NCI-H524 (cell line): ENCODE measurements at regions not wholly inside any gene's neighbourhood (a gene's known extent, or its start where the extent isn't known, plus 50 kb on each side); places are given as distances from the start of the nearest gene placed in this dataset.
"Not testable (repeated sequence)": the region's sequence is repeated elsewhere in the genome, so short reads cannot be mapped to it uniquely, and the experiment has no call there.

Experiments used
- DNase-seq, 2 experiments: peaks; one replicate each; lab custom pipeline; 2025; lab: John Stamatoyannopoulos, UW

DNA sequence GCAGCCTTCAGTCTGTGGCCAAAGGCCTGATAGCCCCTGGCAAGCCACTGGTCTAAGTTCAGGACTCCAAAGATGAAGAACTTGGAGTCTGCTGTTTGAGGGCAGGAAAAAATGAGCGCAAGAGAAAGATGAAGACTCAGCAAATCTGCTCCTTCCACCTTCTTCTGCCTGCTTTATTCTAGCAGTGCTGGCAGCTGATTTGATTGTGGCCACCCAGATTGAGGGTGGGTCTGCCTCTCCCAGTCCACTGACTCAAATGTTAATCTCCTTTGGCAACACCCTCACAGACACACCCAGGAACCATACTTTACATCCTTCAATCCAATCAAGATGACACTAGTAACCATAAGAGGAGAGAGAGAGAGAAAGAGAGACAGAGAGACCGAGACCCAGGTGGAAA, 127.6 kb downstream of the UTP18 start:
- DNase-seq, result no peak

DNA sequence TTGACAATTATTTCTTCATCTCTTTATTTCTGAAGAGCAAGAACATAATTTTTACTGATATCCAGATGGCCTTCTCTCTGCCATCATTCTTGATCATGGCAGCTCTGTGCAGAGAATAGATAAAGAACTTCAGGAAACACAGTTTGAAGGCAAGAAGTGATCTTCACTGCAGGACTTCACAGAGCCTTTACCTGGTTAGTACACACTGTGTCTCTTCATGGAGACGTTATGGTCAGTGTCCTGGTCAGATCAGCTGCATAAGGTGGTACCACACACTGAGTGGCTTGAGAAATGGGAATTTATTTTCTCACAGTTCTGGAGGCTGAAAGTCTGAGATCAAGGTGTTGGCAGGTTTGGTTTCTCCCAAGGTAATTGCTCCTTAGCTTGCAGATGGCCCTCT, 129.5 kb downstream of the UTP18 start:
- DNase-seq, result no peak

DNA sequence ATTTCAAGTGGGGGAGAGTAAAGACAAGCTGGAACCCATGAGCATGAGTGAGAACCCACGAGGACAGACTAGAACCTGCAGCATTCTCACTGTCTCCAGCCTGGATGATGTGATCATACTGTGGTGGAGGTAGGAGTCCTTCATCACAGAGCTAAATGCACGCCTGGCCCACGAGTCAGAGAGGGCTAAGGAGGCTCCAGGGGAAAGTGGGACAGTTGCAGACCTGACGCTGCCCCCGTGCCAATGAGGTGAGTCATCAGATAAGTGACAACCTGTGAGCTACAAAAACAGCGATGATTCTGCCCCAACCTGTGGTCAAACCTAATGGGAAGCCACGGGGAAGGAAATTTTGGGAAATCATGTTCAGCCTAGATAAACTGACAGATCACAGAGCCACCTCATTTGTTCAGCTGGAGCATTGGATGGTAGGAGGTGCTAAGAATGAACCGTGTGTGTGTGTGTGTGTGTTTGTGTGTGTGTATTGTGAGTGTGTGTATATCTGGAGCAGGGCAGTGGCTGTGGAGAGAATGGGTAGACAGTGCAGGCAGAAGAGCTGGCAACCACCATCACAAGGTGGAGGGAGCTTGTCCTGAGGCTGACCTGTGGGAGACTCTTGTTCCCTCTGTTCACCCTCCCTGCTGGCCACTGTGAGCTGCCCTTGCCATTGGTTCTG, 131.8 kb downstream of the UTP18 start:
- no peak for DNase-seq

DNA sequence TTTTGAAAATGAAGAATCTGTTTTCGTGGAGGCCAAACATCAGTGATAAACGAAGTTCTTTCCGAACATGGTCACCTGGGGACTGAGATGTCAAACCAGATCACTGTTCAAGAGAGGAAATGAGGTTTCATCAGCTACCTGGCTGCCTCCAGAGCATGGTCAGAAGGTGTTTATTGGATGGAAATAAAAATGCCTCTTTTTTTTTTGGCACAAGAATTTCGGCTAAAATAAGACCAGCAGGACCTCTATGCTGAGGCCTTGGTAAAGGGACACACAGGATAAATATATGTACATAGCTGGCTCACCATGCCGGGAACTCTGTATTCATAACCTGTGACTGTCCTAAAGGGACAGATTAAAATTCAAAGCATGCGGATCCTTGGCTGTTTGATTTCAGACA, 135.3 kb downstream of the UTP18 start:
- DNase-seq, result no peak

DNA sequence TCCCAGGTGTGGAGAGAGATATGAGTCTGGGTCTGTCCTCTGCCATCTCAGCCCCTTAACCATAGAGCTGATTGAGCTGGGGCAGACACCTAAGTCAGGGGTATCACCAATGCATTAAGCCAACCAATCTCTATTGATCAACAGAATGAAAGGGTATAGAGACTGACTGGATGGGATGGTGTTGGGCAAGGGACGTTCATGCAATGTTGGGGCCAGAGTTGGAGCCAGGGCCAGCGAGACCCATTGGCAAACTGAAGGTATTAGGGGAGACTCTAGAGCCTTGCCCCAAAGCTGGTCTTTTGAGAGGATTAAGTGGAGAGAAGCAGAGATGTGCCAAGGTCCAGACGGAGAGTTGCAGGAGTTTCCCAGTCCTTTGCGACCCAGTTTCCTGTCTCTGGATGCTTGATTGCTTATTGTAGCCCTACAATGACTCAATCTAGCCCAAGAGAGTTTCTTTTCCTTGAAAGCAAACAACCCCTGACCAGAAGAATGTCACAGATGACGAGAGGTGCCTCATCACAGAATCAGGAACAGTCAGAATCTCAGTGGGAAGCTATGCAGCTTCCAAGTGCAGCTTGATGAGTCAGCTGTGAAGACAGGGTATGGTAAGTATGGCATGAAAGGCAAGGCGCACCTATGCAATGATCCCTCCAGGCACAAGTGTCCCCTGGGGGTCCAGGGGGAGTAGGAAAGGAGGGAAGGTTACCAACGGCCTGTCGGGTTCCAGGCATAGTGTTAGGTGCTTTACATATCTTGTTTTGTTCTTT, 137.2 kb downstream of the UTP18 start:
- no peak for DNase-seq

DNA sequence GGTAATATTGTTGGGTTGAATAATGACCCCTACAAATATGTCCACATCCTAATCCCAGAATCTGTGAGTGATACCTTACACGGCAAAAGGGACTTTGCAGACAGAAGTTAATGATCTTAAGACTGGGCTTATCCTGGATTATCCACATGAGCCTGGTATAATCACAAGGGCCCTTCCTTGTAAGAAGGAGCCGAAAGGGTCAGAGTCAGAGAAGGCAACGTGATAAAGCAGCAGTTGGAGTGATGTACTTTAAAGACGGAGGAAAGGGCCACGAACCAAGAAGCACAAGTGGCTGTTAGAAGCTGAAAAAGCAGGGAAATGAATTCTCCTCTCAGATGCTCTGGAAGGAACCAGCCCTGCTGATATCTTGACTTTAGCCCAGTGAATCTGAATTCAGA, 137.8 kb downstream of the UTP18 start:
- peak; percentile 54 to 78 for DNase-seq

DNA sequence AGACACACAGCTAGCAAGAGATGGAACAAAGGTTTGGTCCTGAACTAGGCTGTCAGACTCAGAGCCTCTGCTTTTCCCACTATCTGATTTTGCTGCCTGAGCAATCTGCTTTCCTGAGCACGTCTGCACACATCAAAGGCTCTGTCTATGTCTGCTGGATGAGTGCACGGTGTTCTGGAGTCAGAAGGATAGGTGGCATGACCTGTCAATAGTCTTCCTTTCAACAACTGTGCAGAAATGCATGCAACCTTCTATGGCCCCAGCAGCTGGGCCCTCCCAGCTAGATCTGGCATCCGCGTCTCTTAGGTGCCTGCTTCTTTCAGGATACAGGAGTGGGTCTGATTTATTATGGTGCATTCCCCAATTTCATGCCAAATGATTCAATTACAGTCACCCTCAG, 138.3 kb downstream of the UTP18 start:
- DNase-seq, result no peak

DNA sequence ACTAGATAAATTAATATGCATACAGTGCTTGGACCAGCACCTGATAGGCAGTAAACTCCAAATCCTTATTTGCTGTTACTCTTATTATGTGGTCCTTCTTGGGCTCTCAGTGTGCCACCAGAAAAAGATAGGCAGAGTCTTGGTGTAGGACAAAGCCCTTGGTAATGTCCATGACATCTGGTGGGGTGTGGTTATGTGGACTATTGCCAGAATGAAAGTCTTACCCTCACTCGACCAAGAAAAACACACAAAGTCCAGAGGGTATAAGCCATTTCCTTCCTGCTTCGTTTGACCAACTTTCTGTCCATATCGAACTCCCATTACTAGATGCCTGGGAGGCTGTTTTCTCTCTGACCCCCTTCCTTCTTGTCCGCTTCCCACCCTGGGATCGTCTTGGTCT, 140.9 kb downstream of the UTP18 start:
- no peak for DNase-seq

DNA sequence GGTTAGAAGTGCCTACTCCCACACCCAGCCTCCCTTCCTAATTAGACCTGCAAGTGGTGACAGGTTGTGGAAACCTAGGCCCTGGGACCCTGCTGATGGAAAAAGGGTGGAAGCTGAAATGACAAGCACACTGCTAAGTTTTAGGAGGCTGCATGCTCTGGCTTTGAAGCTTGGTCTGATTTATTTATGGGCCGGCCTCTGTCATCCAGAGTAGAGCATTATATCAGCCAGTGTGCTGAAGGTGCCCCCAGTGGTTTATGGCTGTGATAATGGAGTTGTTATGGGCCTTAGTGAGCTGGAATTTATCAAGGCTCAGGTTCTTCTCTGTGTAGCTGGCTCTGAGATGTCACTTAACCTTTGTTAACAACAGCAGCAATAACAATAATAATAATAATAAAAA, 142.6 kb downstream of the UTP18 start:
- no peak for DNase-seq

DNA sequence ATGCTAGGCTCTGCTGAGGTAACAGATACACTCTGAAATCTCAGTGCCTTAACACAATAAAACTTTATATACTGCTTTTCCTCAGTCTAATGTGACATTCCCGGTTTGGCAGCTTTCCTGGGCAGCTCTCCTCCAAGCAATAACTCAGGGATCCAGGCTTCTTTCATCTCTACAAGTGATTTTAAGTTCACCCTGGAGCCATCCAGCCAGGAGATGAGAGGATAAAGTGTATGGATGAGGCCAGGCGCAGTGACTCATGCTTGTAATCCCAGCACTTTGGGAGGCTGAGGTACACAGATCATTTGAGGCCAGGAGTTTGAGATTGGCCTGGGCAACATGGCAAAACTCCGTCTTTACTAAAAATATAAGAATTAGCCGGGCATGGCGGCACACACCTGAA, 147.2 kb downstream of the UTP18 start:
- DNase-seq, result no peak

DNA sequence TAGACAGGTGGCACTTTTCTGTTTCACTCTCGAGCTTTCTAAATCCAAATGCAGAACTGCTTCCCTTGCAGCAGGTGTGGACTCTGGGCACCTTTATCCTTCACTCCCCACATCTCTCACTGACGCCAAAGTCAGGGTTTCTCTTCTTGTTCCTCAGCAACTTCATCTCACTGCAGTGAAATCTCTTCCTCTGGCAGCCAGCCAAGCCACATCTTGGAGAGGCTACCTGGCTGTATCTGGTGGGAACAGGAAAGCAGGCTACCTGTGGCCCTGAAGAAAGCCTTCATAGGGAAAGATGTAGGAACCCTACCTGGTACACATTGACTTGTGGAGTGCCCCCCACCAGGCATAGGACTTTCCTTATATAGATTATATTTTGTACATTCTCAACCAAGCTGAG, 159.1 kb downstream of the UTP18 start:
- peak in 1 of 2 experiments; percentile 11 for DNase-seq

DNA sequence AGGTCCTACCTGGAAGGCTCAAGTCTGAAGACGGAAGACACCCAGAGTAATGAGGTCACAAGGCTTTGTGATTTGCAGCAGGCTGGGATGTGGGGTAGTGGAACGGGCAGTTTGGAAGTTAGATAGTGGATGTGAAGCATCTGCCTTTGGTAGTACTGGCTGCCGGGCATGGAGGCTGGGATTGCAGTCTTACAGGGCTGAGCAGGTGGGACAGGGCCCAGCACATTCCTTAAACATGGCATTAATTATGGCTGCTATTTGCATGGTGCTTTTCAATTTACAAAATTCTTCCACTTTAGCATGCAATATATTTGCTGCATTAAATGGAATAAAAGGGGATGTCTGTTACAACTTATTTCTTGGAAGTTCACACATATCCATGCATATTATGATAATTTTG, 161.2 kb downstream of the UTP18 start:
- DNase-seq, result no peak

DNA sequence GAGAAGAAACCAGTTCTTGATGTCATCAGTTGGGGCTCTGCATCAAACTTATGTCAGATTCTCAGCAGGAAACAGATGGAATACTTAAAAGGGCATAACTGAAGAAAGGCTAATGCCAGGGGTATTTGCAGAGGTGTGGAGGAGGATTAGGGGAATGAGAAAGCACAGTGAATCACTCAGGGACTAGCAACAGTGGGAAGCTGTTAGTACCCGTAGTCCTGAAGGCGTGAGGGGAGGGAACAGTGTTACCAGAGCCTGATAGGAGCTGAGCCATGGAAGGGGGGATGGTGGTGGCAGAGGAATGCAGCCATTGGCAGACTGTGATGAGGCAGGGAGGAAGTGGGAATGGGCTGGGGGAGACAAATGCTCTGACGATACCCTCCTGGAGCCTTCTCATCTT, 162.3 kb downstream of the UTP18 start:
- peak in 1 of 2 experiments; percentile 23 for DNase-seq

DNA sequence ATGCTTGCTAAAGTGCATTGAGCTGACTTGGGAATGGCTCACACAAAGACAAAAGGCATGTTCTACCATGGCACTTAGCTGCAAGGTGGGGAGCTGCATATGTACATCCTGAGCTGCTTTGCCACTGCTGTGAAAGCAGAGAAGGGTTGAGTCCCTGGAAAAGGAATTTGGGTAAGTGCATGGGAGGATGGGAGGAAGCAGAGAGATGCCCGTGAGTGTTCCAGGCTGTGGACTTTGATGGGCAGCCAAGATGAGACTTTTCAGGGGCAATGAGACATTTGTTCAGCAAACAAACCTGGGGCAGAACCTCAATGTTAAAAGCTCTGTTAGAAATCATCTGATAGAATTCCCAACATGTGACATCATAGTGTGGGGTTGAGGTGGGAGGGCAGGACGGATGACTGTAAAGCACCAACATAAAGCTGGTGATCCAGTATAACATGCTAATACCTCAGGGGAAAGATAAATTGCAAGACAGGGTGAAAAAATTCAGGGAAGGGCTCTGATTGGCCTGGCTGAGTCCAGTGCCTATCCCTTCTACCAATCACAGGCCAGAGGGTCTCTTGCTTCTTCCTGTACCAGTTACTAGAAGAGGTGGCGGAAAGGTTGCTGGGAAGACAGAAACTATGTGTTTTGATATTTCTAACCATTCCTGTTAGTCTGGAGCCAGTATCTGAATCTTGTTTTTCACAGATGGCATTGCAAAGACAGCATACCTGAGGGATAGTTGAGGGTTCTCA, 163.2 kb downstream of the UTP18 start:
- DNase-seq, result no peak

DNA sequence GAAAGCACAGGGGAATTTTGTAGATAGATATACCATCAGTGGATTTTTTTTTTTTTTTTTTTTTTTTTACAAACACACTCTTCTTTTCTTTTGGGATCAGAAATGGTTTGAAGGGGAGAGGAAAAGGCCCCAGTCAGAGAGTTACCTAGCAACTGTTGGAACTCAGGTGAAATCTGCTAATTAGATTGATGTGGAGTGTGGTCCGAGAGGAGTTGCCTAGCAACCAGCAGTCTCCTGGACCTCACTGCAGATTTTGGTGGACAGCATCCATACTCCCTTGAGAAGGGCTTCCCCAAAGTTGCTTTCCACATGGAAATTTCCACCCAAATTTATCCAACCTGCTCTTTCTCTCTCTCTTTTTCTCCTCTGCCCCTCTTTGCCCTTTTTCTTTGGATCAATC, 165.4 kb downstream of the UTP18 start:
- no peak for DNase-seq

DNA sequence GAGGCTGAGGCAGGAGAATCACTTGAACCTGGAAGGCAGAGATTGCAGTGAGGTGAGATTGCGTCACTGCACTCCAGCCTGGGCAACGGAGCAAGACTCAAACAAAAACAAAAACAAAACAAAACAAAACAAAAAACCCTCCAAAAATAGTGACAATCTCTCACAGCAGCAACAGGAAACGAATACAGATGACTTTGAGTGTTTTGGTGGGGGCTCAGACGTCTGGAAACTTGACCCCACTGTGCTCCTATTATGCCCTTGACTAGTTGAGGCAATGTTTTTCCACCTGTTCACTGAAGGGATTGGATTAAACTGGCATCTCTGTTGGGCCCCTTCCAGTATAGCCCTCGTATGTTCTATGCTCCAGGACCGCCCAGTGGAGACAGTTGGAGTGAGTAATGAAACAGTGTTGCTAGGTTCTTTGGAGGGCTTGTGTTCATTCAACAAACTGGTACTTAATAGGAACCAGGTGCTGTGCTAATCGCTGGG, 167.0 kb downstream of the UTP18 start:
- peak; percentile 41 to 54 for DNase-seq

DNA sequence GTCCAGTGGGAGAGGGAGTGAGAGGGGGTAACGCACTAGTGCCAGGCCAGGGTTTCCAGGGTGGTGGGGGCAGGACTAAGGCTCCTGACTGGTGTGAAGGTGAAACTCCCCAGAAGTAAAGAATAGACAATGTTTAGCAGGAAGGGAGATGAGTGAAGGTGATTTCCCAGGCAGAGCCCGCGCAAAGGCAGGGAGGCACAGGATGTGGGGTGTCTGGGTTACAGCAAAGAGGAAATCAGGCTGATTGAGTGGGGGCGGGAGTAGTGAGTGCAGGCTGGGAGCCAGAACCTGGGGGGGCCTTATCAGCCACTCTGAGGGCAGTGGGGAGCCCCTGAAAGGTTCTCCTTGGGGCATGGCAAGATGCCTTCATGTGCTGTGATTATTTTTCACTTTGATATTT, 167.5 kb downstream of the UTP18 start:
- no peak for DNase-seq

DNA sequence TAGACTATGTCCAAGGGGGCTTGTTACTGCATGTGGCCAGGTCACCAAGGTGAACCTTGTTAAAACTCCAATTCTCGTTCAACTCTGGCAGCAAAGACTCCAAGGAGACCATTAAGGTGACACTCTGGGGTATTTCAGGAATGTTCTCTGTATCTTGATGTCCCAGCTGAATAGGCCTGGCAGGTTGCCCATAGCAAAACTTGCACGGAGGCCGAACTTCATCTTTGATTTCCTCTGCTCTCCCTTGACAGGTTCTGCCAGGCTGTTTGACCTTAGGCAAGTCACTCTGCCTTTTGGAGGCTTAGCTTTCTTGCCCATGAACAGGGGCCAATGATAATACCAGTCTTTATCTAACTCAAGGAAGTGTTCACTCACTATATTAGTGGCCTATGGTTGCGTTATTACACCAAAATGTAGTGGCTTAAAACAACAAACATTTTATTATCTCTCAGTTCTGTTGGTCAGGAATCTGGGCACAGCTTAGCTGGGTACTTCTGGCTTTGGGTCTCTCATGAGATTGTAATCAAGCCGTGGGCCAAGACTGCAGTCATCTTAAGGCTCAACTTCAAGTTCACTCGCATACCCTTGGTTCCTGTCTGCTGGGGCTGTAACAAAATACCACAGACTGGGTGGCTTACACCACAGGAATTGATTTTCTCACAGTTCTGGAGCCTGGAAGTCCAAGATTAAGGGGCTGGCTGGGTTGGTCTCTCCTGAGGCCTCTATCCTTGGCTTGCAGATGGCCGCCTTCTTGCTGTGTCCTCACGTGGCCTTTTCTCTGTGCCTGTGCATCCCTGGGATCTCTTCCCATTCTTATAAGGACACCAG, 168.5 kb downstream of the UTP18 start:
- no peak for DNase-seq

DNA sequence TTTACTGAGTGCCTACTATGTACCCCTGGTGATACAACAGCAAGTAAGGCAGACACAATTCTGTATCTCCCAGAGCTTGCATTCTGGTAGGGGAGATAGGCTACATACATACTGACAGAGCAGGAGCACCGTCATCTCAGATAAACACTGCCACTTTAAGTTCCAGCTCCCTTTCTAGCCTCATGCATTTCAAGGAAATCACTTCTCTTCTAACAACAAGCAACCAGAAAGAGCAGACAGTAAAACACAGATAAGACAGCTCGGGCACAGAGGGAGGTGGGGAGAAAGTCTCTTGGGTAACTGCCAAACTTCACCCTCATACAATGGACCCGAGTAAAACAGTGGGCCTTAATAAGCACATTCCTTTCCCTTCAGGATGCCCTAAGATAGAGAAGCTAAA, 169.6 kb downstream of the UTP18 start:
- not testable (repeated sequence) for DNase-seq

DNA sequence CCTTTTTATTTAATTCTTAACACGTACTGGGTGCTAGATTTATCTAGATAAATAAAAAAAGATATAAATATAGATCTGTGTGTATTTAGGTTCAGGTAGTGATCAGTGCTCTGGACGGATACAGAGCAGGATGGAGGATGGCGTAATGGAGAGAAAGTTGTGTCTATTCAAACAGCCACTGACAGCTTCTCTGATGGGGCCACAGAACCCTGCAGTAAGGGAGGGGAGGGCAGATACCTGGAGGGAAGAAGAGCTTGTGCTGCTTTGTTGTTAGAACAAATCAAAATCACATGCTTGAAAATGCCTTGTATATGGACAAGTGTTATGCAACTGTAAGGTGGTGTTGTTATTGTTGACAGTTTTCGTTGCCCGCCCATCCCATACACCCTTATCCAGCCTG, 170.2 kb downstream of the UTP18 start:
- DNase-seq, result no peak

DNA sequence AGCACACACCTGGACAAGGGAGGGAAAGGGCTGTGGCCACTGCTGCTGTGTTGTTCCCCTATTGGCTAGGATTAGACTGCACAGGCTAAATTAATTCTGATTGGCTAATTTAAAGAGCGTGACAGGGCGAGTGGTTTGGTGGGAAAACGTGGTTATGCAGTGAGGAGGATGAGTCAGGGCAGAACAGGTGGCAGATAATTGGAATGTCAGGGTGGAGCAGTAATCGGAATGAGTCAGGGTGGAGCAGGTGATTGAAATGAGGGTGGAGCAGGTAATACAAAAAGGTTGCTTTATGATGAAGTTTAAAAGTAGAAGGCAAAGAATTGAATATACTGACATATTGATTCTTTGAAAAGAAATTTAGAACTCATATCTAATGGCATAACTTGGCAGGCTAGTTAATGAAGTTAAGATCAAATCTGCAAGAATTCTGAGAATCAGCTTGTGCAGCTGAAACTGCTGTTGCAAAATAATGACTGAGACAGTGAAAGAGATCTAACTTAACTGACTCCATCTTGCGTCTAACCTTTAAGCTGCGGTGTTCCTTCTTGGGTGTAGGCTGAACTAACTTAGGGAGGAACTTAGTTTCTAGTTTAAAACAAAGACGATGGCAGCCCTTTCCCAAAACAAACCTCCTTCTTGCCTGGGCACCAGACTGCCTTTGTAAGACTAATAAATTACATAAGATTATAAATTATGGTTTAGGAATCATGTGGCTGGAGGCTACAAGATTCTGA, 174.3 kb downstream of the UTP18 start:
- no peak for DNase-seq
